G401.6 (cell line): ENCODE measurements at regions not wholly inside any gene's neighbourhood (a gene's known extent, or its start where the extent isn't known, plus 50 kb on each side); places are given as distances from the start of the nearest gene placed in this dataset.

ENCODE experiments used
- FAIRE-seq: peaks from 2 replicates; lab custom pipeline; 2012; peaks lifted over from hg19 to GRCh38; lab: Jason Lieb, UNC

- FAIRE-seq, result no peak
Measured at GRCh38 chr15:29422606-29423005, 153.0 kb upstream of the NSMCE3 start.

GRCh38 chr15:29420188-29420587 lies 150.6 kb upstream of the NSMCE3 start:
- no peak for FAIRE-seq

GRCh38 chr15:29418931-29419330 lies 149.3 kb upstream of the NSMCE3 start:
- FAIRE-seq, result no peak

DNA sequence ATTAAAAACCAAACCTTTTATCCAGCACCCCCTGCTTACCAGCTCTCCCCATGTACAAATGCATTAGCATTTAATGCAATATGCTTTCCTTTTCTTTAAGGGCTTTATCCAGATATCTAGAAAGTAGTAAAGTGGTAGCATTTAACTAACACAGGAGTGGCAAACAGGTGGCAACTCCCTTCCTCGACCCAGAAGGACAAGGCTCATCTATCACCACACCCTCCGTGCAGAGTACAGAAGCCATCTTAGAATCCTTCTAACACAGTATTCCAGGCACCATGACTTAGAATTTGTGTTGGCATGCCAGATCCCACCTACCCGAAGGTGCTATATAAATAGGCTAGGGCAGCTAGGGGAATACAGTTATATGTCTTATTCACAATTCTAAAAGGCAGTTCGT lies 148.6 kb upstream of the NSMCE3 start:
- no peak for FAIRE-seq

GRCh38 chr15:29411299-29411698 lies 141.7 kb upstream of the NSMCE3 start:
- FAIRE-seq, result no peak

DNA sequence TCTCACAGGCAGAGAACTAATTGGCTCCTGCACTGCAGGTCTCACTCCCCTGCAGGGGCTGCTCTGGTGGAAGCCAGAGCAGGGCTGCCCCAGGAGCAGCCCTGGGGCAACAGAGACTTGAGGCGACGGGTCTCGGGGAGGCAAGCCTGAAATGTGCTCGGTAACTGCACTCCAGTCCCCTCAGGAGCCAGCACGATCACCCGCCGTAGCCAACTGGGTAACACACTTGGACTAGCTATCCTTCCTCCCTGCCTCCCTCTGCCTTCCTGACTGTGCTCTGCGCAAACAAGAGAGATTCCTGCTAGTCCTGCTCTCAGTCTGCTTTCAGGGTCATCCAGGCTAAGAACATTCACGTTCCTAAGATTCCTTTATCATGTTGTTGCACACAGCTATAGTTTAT lies 140.7 kb upstream of the NSMCE3 start:
- FAIRE-seq, result no peak

- no peak for FAIRE-seq
Measured at GRCh38 chr15:29409890-29410289, 140.3 kb upstream of the NSMCE3 start.

DNA sequence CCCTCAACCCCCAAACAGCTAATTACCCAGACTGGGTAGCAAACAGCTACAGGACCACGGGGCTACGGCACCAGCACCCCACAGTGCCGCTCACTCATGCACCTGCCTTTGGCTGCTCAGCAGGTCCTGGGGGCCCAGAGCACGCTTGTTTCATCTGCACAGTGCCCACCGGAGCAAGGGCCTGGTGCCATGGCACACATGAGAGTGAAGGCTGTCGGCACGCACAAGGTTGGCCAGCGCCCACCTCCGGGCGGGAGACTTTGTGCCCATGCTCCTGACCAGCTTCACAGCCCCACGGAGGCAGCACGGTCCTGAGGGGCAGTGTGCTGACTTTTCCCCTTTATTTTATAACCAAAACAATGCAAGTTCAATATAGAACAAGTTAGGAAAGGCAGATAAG lies 135.9 kb upstream of the NSMCE3 start:
- no peak for FAIRE-seq

DNA sequence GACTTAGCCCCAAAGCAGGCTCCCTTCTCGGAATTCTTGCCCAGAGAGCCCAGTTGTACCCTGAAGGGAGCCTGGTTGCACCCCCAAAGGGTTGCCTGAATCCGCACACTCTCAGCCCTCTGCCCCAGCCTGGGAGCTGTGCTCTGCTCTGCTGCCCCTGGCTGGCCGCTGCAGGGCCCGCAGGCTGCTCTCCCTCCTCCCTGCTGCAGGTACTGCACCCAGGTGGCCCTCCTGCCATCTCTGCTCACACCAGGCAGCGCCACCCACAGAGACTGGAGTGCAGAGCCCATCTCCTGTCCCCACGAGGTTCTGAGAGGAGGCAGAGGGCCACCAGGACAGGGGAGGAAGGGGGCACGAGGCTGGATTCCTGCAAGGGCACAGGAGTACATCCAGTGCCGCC lies 134.2 kb upstream of the NSMCE3 start:
- FAIRE-seq, result no peak

DNA sequence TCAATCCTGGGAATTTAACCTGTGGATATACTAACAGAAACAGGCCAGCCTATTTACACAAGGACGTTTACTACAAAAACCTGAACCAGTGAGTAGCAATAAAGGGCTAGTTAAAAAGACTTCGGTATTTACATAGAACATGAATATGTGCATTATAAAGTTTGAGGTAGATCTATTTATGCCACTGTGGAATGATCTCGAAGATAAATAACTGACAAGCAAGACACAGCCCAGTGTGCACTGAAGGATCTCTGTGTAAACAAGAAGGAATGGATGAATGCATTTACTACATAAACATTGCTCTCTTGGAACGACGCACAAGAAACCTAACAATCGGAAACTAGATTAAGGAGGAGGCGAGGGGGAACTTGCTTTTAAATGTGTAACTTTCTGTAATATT lies 132.0 kb upstream of the NSMCE3 start:
- FAIRE-seq, result no peak

- FAIRE-seq, result no peak
Measured at GRCh38 chr15:29400701-29401100, 131.1 kb upstream of the NSMCE3 start.

DNA sequence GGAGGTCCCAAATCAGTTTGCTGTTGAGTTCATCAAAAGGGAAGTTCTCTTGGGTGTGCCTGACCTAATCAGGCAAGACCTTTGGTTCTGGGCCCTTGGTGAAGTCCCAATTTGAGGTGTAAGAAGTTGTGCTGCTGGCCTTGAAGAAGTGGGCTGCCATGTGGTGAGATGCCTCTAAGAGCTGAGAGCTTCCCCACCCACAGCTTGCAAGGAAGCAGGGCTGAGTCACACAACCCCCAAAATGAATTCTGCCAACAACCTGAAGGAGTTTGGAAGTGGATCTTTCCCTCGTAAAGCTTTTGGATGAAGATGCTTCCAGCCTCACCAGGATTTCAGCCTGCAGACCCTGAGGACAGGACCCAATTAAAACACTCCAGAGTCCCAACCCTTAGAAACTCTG lies 129.3 kb upstream of the NSMCE3 start:
- no peak for FAIRE-seq

DNA sequence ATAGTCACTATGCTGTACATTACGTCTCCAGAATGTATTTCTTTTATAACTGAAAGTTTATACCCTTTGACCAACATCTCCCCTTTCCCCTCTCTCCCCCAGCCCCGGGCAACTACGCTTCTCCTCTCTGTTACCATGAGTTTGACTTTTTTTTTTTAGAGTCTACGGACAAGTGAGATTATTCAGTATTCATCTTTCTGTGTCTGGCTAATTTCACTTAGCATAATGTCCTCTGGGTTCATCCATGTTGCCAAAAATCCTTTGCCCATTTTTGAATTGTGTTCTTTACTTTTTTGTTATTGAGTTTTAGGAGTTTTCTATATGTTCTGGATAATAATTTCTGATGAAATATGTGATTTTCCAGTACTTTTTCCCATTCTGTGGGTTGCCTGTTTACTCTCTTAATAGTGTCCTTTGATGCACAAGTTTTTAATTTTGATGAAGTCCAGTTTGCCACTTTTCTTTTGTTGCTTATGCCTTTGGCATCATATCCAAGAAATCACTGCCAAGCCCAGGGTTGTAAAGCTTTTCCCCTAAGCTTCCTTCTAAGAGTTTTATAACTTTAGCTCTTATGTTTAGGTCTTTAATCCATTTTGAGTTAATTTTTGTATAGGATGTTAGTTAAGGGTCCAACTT lies 126.7 kb upstream of the NSMCE3 start:
- no peak for FAIRE-seq

- no peak for FAIRE-seq
Measured at GRCh38 chr15:29393443-29393842, 123.8 kb upstream of the NSMCE3 start.

DNA sequence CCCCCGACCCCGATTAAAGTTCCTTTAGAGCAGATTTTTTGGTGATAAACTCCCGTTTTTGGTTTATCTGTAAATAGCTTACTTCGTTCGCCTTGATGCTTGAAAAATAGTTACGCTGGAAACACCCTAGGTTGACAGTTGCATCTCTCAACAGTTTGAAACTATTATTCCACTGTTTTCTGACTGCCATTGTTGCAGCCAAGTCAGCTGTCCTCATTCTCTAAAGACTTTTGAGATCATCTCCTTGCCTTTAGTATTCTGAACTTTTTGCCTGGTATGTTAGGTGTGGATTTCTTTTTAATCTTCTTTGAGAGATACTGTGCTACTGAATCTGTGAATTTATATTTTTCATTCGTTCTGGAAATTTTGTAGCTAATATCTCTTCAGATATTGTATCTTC lies 122.7 kb upstream of the NSMCE3 start:
- FAIRE-seq, result no peak

DNA sequence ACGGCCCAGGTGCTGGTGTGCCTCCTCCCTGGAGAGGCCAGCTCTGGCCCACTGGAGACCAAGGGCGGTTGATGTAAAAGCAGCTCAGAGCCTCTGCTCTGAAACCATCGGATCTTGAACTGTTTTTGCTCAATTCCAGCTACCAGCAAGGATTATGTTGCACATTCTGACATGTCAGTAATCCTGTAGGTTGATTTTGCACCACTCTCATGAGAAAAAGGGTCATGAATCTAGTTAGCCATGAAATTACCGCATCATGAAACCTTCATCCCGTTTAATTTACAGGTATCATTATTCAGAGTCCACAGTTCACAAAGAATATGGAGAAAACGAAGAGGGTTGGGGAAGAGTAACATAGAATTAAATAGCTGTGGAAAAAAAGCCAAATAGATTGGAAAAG lies 120.4 kb upstream of the NSMCE3 start:
- no peak for FAIRE-seq

- no peak for FAIRE-seq
Measured at GRCh38 chr15:29386523-29386922, 116.9 kb upstream of the NSMCE3 start.

- no peak for FAIRE-seq
Measured at GRCh38 chr15:29383367-29383766, 113.7 kb upstream of the NSMCE3 start.

DNA sequence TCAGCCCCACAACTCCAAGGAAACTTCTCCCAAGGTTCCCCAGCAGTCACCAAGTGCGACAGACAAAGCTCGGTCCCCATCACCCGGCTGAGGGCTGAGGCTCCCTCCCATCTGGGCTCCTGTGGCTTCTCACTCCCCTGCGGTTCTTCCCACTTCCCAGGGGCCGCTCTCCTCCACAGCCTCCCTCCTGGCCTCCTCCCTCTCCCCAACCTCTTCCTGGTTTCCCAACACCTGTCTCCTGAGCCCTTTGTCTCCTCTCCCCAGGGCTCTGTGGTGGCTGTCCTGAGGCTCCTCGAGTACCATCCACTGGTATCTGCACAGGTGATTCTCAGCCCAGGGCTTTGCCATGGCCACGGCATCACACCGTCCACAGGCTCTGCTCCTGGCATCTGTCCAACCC lies 113.2 kb upstream of the NSMCE3 start:
- FAIRE-seq, result no peak

- FAIRE-seq, result no peak
Measured at GRCh38 chr15:29380466-29380865, 110.8 kb upstream of the NSMCE3 start.

DNA sequence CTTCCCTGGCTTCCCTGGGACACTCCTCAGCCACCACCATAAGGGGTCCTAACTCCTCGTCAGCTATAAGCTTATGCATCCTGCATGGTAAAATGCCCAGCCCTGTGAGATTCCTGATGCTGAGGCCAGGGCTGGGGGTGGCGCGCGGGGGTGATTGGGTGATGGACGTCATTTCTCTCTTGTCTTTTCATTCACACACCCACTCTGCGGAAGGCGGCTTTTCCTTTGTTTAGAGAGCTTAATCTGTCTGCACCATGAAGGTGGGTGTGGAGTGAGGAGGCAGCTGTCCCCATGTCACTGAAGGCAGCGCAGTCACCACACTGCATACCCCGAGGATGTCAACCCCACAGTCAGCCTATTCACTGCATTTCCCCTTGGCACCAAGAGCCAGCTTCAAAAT lies 110.0 kb upstream of the NSMCE3 start:
- no peak for FAIRE-seq

DNA sequence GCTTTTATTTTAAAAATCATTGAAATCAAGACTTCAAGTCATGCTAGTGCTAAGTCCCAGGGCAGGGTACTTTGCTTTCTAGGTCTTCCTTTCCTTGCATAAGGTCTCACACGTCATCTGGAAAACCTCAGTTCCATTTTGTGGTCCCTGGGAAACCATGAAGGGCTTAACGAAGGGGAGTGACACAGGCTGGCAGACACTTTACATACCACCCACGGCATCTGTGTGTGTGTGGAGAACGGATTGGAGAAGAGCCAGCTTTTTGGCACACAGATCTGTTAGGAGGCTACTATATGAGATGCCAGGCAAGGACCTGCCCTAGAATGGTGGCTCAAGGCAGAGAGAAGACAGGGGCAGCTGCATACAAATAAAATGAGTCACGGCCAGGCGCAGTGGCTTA lies 107.5 kb upstream of the NSMCE3 start:
- FAIRE-seq, result no peak

DNA sequence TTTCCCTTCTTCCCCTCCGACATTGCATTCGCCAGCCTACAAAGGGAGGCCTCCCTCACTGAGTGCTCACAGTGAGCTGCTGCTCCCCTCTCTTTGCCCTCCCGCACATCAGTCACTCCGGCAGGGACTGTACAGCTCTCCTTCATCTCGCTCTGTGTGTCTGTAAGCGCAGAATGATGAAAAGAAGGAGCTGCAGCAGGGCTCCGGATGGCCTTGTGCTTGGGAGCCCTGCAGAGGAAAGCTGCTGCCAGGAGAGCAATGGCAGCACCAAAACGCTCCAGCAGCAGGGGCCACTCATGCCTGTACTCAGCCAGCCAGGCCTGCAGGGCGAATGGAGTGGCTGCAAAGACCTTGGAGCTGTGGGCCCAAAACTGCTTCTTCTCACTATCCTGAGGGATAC lies 107.0 kb upstream of the NSMCE3 start:
- no peak for FAIRE-seq

DNA sequence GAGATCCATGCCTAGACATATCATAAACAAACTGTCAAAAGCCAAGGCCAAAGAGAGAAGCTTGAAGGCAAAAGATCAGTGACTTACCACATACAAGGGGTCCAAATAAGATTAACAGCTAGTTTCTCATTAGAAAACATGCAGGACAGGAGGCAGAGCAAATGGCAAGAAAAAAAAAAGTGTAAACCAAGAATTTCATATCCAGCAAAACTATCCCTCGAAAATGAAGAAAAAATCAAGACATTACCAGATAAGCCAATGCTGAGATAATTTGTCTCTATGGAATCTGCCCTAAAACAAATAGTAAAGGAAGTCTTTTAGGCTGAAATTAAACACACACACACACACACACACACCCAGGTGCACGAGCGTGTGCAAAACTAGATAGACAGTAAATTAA lies 99.6 kb upstream of the NSMCE3 start:
- FAIRE-seq, result no peak

DNA sequence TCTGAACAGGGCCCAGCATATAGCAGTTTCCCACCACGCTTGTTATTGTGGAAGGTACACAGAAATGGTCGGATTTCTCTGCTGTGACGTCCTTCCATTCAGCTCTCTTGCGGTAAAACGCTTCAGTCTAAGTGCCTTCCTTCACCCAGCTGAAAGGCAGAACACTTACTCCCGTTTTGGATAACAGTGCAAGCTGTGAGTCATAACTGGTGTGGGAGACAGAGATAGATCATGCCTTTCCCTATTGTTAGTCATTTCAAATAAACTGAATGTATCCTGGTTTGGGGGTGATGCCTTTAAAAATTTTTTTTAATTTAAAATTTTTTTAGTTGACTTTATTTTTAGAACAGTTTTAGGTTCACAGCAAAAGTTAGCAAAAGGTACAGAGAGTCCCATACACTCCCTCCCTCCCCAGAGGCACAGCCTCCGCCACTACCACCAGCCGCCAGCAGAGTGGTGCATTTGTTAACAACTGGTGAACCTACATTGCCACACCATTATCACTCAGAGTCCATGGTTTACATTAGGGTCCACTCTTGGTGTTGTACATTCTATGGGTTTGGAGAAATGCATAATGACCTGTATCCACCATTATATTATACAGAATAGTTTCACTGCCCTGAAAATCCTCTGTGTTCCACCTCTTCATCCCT lies 94.9 kb upstream of the NSMCE3 start:
- FAIRE-seq, result no peak
